Muscle layer of duodenum (tissue), 2 donors: ENCODE measurements at regions not wholly inside any gene's neighbourhood (a gene's known extent, or its start where the extent isn't known, plus 50 kb on each side); places are given as distances from the start of the nearest gene placed in this dataset.
"Not testable (repeated sequence)": the region's sequence is repeated elsewhere in the genome, so short reads cannot be mapped to it uniquely, and the experiment has no call there.

Source experiments
- H3K27ac ChIP-seq: one replicate; pipeline ENCODE4 v1.7.0; 2013; ENCODE audit warnings: mild to moderate bottlenecking, low read length
- H3K27me3 ChIP-seq: one replicate; pipeline ENCODE4 v1.7.0; 2013; ENCODE audit warnings: low read depth, mild to moderate bottlenecking, control low read depth, low read length
- H3K36me3 ChIP-seq, 2 donors: one replicate each; pipeline ENCODE4 v1.7.0; 2013; ENCODE audit warnings: low read length in 2 of 2, control low read depth in 1 of 2, mild to moderate bottlenecking in 1 of 2; ENCODE audit not compliant: insufficient read depth in 2 of 2, control insufficient read depth in 1 of 2
- H3K4me1 ChIP-seq, 2 donors: one replicate each; pipeline ENCODE4 v1.7.0; 2013; ENCODE audit warnings: low read length in 2 of 2, mild to moderate bottlenecking in 2 of 2, control low read depth in 1 of 2, moderate library complexity in 1 of 2; ENCODE audit not compliant: insufficient read depth in 2 of 2, control insufficient read depth in 1 of 2
- H3K4me3 ChIP-seq, 2 donors: one replicate each; pipeline ENCODE4 v1.7.0; 2013; ENCODE audit warnings: low read length in 2 of 2, low read depth in 1 of 2, mild to moderate bottlenecking in 1 of 2
- H3K9me3 ChIP-seq, 2 donors: one replicate each; pipeline ENCODE4 v1.7.0; 2013; ENCODE audit warnings: low read length in 2 of 2, control low read depth in 1 of 2, mild to moderate bottlenecking in 1 of 2; ENCODE audit not compliant: control insufficient read depth in 1 of 2
- donor health status: healthy.

GRCh38 chr13:89402211-89402610, 1731.0 kb downstream of the SLITRK5 start:
- no peaks in the 10 kb centered on the region for H3K27me3 ChIP-seq
- no peak overlapping the region for H3K27ac ChIP-seq
- no peak overlapping the region for H3K4me3 ChIP-seq

GRCh38 chr13:89406096-89406495, 1734.9 kb downstream of the SLITRK5 start:
- H3K4me3 ChIP-seq, H3K27me3 ChIP-seq, H3K27ac ChIP-seq, H3K4me1 ChIP-seq, H3K9me3 ChIP-seq, H3K36me3 ChIP-seq: not testable (repeated sequence)

More at GRCh38 chr13:89402211-89402610, 1731.0 kb downstream of the SLITRK5 start:
- Histone ChIP-seq H3K4me1 (no peaks in the 10 kb centered on the region), H3K9me3 (no peaks in the 10 kb centered on the region), H3K36me3 (no peaks in the 10 kb centered on the region)

GRCh38 chr13:89407357-89407756, 1736.2 kb downstream of the SLITRK5 start:
- no peaks in the 10 kb centered on the region for H3K36me3 ChIP-seq
- no peak overlapping the region for H3K27ac ChIP-seq
- H3K4me1 ChIP-seq, result no peaks in the 10 kb centered on the region
- no peak overlapping the region for H3K4me3 ChIP-seq
- H3K27me3 ChIP-seq, result no peaks in the 10 kb centered on the region
- no peaks in the 10 kb centered on the region for H3K9me3 ChIP-seq

- Histone ChIP-seq H3K4me3 (no peak overlapping the region), H3K9me3 (no peaks in the 10 kb centered on the region), H3K4me1 (no peaks in the 10 kb centered on the region), H3K27ac (no peak overlapping the region), H3K27me3 (no peaks in the 10 kb centered on the region), H3K36me3 (no peaks in the 10 kb centered on the region)
Observed at GRCh38 chr13:89432997-89433396, 1761.8 kb downstream of the SLITRK5 start.

GRCh38 chr13:89434624-89435023, 1763.5 kb downstream of the SLITRK5 start:
- not testable (repeated sequence) for H3K9me3 ChIP-seq, H3K27ac ChIP-seq, H3K36me3 ChIP-seq, H3K4me3 ChIP-seq, H3K4me1 ChIP-seq, H3K27me3 ChIP-seq

- H3K27ac ChIP-seq, result no peak overlapping the region
- no peaks in the 10 kb centered on the region for H3K4me1 ChIP-seq
- no peak overlapping the region for H3K4me3 ChIP-seq
- H3K9me3 ChIP-seq, result no peaks in the 10 kb centered on the region
- H3K27me3 ChIP-seq, result no peaks in the 10 kb centered on the region
- H3K36me3 ChIP-seq, result no peaks in the 10 kb centered on the region
Observed at GRCh38 chr13:89454681-89455080, 1783.5 kb downstream of the SLITRK5 start.

- H3K36me3 ChIP-seq, result no peaks in the 10 kb centered on the region
Observed at GRCh38 chr13:89455225-89455624, 1784.1 kb downstream of the SLITRK5 start.

GRCh38 chr13:89455741-89456140, 1784.6 kb downstream of the SLITRK5 start:
- Histone ChIP-seq H3K4me3 (no peak overlapping the region), H3K27me3 (no peaks in the 10 kb centered on the region), H3K9me3 (no peaks in the 10 kb centered on the region), H3K4me1 (no peaks in the 10 kb centered on the region), H3K27ac (no peak overlapping the region), H3K36me3 (no peaks in the 10 kb centered on the region)

More at GRCh38 chr13:89455225-89455624, 1784.1 kb downstream of the SLITRK5 start:
- H3K9me3 ChIP-seq, result no peaks in the 10 kb centered on the region
- no peaks in the 10 kb centered on the region for H3K4me1 ChIP-seq
- H3K27me3 ChIP-seq, result no peaks in the 10 kb centered on the region
- no peak overlapping the region for H3K4me3 ChIP-seq
- no peak overlapping the region for H3K27ac ChIP-seq

GRCh38 chr13:89457977-89458376, 1786.8 kb downstream of the SLITRK5 start:
- Histone ChIP-seq H3K9me3 (no peaks in the 10 kb centered on the region), H3K27me3 (no peaks in the 10 kb centered on the region), H3K4me3 (no peak overlapping the region), H3K4me1 (no peaks in the 10 kb centered on the region), H3K27ac (no peak overlapping the region), H3K36me3 (no peaks in the 10 kb centered on the region)

GRCh38 chr13:89458456-89458855, 1787.3 kb downstream of the SLITRK5 start:
- H3K4me1 ChIP-seq, result no peaks in the 10 kb centered on the region
- no peaks in the 10 kb centered on the region for H3K36me3 ChIP-seq
- H3K27me3 ChIP-seq, result no peaks in the 10 kb centered on the region
- H3K9me3 ChIP-seq, result no peaks in the 10 kb centered on the region
- H3K27ac ChIP-seq, result no peak overlapping the region
- H3K4me3 ChIP-seq, result no peak overlapping the region

- H3K27me3 ChIP-seq, H3K36me3 ChIP-seq, H3K9me3 ChIP-seq, H3K27ac ChIP-seq, H3K4me1 ChIP-seq, H3K4me3 ChIP-seq: not testable (repeated sequence)
Observed at GRCh38 chr13:89460895-89461294, 1789.7 kb downstream of the SLITRK5 start.

GRCh38 chr13:89465366-89465765, 1794.2 kb downstream of the SLITRK5 start:
- H3K27ac ChIP-seq, result no peak overlapping the region
- H3K9me3 ChIP-seq, result no peaks in the 10 kb centered on the region
- H3K36me3 ChIP-seq, result no peaks in the 10 kb centered on the region
- H3K4me3 ChIP-seq, result no peak overlapping the region
- no peaks in the 10 kb centered on the region for H3K27me3 ChIP-seq
- H3K4me1 ChIP-seq, result no peaks in the 10 kb centered on the region
